ENCODE measurements at regions not wholly inside any gene's neighbourhood (a gene's known extent, or its start where the extent isn't known, plus 50 kb on each side); places are given as distances from the start of the nearest gene placed in this dataset.

GRCh38 chr12:107610021-107610859 is 75.4 kb upstream of the PWP1 start:
- ChIA-PET POLR2A (no interaction called here), CTCF (interaction anchor here (0.6 to 5.8 kb wide), 6 partner anchors 12 to 499 kb away, joined by 3 to 35 read pairs (median 4); no protein-coding TSS in a partner anchor)
- TF ChIP-seq FOXM1 (IDR thresholded peaks at IDR 0.05; ENCODE audit: borderline replicate concordance) (no peak), L3MBTL2 (conservative IDR thresholded peaks at IDR 0.05) (no peak), FOXK2 (IDR thresholded peaks at IDR 0.05) (no peak), ELF4 (IDR thresholded peaks at IDR 0.05) (no peak), CTBP1 (IDR thresholded peaks at IDR 0.05; ENCODE audit: borderline replicate concordance) (no peak), HDGF (IDR thresholded peaks at IDR 0.05; ENCODE audit: borderline replicate concordance) (no peak), LEF1 (IDR thresholded peaks at IDR 0.05; ENCODE audit: borderline replicate concordance) (no peak), PKNOX1 (IDR thresholded peaks at IDR 0.05) (no peak), NFRKB (IDR thresholded peaks at IDR 0.05) (no peak), SP1 (IDR thresholded peaks at IDR 0.05) (no peak), ZNF384 (IDR thresholded peaks at IDR 0.05) (no peak), ARNT (IDR thresholded peaks at IDR 0.05) (no peak), FOXA1 (IDR thresholded peaks at IDR 0.05) (no peak), SUZ12 (IDR thresholded peaks at IDR 0.05) (no peak), BHLHE40 (IDR thresholded peaks at IDR 0.05; ENCODE audit: borderline replicate concordance) (no peak), TARDBP (IDR thresholded peaks at IDR 0.05) (no peak)
- peak; percentile 43 for DNase-seq (ENCODE audit: extremely low spot score)

DNA sequence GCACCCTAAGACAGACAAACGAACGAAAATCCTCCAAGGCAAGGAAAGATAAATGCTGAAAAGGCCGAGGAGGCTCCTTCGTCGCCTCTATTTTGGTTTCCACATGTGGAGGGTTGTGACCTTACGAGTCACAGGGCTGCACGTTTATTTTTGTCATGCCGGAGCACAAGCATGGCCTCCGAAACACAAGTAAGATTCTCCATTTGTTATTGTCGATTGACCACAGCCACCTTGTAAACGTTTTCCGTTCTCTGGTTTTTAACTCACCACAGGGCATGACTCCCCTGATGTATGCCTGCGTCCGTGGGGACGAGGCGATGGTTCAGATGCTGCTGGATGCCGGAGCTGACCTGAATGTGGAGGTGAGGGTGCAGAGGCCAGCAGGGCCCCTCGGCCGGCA is 73.1 kb upstream of the PWP1 start:
- POLR2A ChIA-PET, result no interaction called here
- TF ChIP-seq FOXK2 (IDR thresholded peaks at IDR 0.05) (no peak), L3MBTL2 (conservative IDR thresholded peaks at IDR 0.05) (no peak), TARDBP (IDR thresholded peaks at IDR 0.05) (no peak), HDGF (IDR thresholded peaks at IDR 0.05; ENCODE audit: borderline replicate concordance) (no peak), NFRKB (IDR thresholded peaks at IDR 0.05) (no peak), LEF1 (IDR thresholded peaks at IDR 0.05; ENCODE audit: borderline replicate concordance) (no peak), BHLHE40 (IDR thresholded peaks at IDR 0.05; ENCODE audit: borderline replicate concordance) (no peak), FOXM1 (IDR thresholded peaks at IDR 0.05; ENCODE audit: borderline replicate concordance) (no peak), FOXA1 (IDR thresholded peaks at IDR 0.05) (no peak), ARNT (IDR thresholded peaks at IDR 0.05) (no peak), SP1 (IDR thresholded peaks at IDR 0.05) (no peak), ZNF384 (IDR thresholded peaks at IDR 0.05) (no peak), SUZ12 (IDR thresholded peaks at IDR 0.05) (no peak), CTBP1 (IDR thresholded peaks at IDR 0.05; ENCODE audit: borderline replicate concordance) (no peak), ELF4 (IDR thresholded peaks at IDR 0.05) (no peak), PKNOX1 (IDR thresholded peaks at IDR 0.05) (no peak)
- CTCF ChIA-PET, result no interaction called here
- no peak for DNase-seq (ENCODE audit: extremely low spot score)

DNA sequence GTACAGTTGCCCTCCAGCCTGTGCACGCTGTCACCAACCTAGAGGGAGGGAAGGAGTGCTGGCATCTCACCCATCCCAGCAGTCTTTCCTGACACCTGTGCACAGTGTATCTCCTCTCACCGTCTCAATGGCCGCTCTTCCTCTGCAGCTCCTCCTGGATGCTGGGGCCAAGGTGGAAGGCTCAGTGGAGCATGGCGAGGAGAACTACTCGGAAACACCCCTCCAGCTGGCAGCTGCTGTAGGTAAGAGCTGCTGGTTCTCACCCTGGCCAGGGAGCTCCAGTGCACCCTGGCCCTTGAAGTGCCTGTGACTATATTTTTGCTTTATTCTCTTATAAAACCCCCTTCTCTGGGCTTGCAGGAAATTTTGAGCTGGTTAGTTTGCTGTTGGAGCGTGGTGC is 68.7 kb upstream of the PWP1 start:
- ChIA-PET POLR2A (no interaction called here), CTCF (no interaction called here)
- TF ChIP-seq FOXM1 (IDR thresholded peaks at IDR 0.05; ENCODE audit: borderline replicate concordance) (no peak), L3MBTL2 (conservative IDR thresholded peaks at IDR 0.05) (no peak), NFRKB (IDR thresholded peaks at IDR 0.05) (no peak), PKNOX1 (IDR thresholded peaks at IDR 0.05) (no peak), BHLHE40 (IDR thresholded peaks at IDR 0.05; ENCODE audit: borderline replicate concordance) (no peak), FOXA1 (IDR thresholded peaks at IDR 0.05) (no peak), ELF4 (IDR thresholded peaks at IDR 0.05) (no peak), ARNT (IDR thresholded peaks at IDR 0.05) (no peak), CTBP1 (IDR thresholded peaks at IDR 0.05; ENCODE audit: borderline replicate concordance) (no peak), HDGF (IDR thresholded peaks at IDR 0.05; ENCODE audit: borderline replicate concordance) (no peak), ZNF384 (IDR thresholded peaks at IDR 0.05) (no peak), SP1 (IDR thresholded peaks at IDR 0.05) (no peak), SUZ12 (IDR thresholded peaks at IDR 0.05) (no peak), FOXK2 (IDR thresholded peaks at IDR 0.05) (no peak), LEF1 (IDR thresholded peaks at IDR 0.05; ENCODE audit: borderline replicate concordance) (no peak), TARDBP (IDR thresholded peaks at IDR 0.05) (no peak)
- no peak for DNase-seq (ENCODE audit: extremely low spot score)

DNA sequence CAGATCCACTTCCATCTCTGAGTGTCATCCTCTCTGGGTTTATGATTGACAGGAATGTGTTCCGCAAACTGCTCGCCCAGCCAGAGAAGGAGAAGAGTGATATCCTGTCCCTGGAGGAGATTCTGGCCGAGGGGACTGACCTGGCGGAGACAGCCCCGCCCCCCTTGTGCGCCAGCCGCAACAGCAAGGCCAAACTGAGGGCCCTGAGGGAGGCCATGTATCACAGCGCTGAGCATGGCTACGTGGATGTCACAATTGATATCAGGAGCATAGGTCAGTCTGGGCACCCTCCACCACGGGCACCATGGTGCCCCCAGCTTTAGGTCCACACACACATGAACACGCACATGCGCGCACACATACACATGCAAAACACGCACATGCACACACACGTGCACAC is 67.5 kb upstream of the PWP1 start:
- DNase-seq (ENCODE audit: extremely low spot score), result no peak
- TF ChIP-seq ARNT (IDR thresholded peaks at IDR 0.05) (no peak), FOXM1 (IDR thresholded peaks at IDR 0.05; ENCODE audit: borderline replicate concordance) (no peak), L3MBTL2 (conservative IDR thresholded peaks at IDR 0.05) (no peak), CTBP1 (IDR thresholded peaks at IDR 0.05; ENCODE audit: borderline replicate concordance) (no peak), FOXA1 (IDR thresholded peaks at IDR 0.05) (no peak), ZNF384 (IDR thresholded peaks at IDR 0.05) (no peak), LEF1 (IDR thresholded peaks at IDR 0.05; ENCODE audit: borderline replicate concordance) (no peak), BHLHE40 (IDR thresholded peaks at IDR 0.05; ENCODE audit: borderline replicate concordance) (no peak), NFRKB (IDR thresholded peaks at IDR 0.05) (no peak), FOXK2 (IDR thresholded peaks at IDR 0.05) (no peak)
- CTCF ChIA-PET, result interaction anchor here (0.9 kb wide), 1 partner anchor 487 kb away, joined by 3 read pairs; no protein-coding TSS in a partner anchor
- POLR2A ChIA-PET, result no interaction called here

DNA sequence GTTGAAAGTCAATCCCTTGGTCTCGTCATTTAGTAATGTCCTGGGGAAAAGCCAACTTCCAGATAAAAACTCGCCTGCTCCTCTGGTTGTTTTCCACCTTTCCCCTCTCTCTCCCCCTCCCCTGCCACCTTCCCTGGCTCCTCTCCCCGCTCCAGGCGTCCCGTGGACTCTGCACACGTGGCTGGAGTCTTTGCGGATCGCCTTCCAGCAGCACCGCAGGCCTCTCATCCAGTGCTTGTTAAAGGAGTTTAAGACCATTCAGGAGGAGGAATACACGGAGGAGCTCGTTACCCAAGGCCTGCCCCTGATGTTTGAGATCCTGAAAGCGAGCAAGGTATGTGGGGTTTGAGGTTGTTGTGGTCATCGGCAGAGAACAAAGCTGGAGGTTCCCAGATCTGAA is 65.8 kb upstream of the PWP1 start:
- ChIA-PET CTCF (no interaction called here), POLR2A (no interaction called here)
- DNase-seq (ENCODE audit: extremely low spot score), result no peak
- TF ChIP-seq CTBP1 (IDR thresholded peaks at IDR 0.05; ENCODE audit: borderline replicate concordance), result no peak

GRCh38 chr12:107622001-107622400 is 63.6 kb upstream of the PWP1 start:
- POLR2A ChIA-PET, result no interaction called here
- DNase-seq (ENCODE audit: extremely low spot score), result peak; percentile 51
- TF ChIP-seq NFRKB (IDR thresholded peaks at IDR 0.05) (no peak), ELF4 (IDR thresholded peaks at IDR 0.05) (no peak), L3MBTL2 (conservative IDR thresholded peaks at IDR 0.05) (no peak), SUZ12 (IDR thresholded peaks at IDR 0.05) (no peak), SP1 (IDR thresholded peaks at IDR 0.05) (no peak), PKNOX1 (IDR thresholded peaks at IDR 0.05) (no peak)
- CTCF ChIA-PET, result interaction anchor here (0.7 to 1.6 kb wide), 3 partner anchors 11 to 592 kb away, joined by 3 to 4 read pairs (median 3); no protein-coding TSS in a partner anchor
